ENCODE measurements at regions not wholly inside any gene's neighbourhood (a gene's known extent, or its start where the extent isn't known, plus 50 kb on each side); places are given as distances from the start of the nearest gene placed in this dataset.

DNA sequence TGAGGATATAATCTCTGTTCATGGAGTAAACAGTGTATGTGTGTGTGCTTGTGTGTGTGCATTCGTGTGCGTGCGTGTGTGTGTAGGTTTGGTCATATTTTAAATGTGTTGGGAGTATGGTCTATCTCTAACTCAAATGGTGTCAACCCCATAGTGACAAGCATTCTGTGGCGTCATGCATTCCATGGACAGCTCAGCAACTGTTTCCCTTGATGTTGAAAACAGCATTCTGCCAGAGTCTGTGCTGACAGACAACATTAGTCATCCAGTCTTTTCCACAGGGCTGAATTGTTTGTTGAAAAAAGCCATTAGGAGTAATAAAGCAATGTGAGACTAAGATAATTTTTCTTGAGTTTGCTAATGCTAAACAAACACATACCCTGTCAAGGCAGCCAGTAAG is 706.6 kb downstream of the PCDH19 start (continued):
- TF ChIP-seq MYNN (tag by site-specific recombination; IDR thresholded peaks at IDR 0.05; ENCODE audit: borderline replicate concordance): no peak
- TF ChIP-seq ZNF571 (tag by site-specific recombination; IDR thresholded peaks at IDR 0.05): no peak

DNA sequence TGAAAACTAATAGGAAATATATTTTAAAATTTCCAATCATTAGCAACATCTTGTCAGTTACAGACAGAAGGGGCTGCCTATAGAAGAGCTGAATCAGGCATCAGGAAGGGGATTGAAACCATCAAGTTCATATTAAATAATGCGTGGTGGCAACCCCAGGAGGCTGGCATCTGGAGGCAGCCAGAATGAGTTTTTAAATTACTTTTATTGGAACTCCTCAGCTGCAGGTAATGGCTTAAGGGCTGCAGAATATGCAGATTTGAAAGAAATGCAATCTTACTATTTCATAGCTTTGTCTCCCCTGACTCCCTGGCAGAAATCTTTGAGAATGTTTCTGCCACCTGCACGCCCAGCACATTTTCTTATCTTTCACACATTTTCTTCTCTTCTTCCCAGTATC is 711.6 kb downstream of the PCDH19 start:
- TF ChIP-seq, protein P1, sequence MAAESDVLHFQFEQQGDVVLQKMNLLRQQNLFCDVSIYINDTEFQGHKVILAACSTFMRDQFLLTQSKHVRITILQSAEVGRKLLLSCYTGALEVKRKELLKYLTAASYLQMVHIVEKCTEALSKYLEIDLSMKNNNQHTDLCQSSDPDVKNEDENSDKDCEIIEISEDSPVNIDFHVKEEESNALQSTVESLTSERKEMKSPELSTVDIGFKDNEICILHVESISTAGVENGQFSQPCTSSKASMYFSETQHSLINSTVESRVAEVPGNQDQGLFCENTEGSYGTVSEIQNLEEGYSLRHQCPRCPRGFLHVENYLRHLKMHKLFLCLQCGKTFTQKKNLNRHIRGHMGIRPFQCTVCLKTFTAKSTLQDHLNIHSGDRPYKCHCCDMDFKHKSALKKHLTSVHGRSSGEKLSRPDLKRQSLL (tag by site-specific recombination; IDR thresholded peaks at IDR 0.05): no peak
- no peak for TF ChIP-seq ZNF837 (tag by site-specific recombination; IDR thresholded peaks at IDR 0.05)
- Histone ChIP-seq H3K27ac (ENCODE audit: extremely low read depth, low read depth, low read length) (no peak overlapping the region), H3K4me1 (ENCODE audit: control insufficient read depth, insufficient read depth, low read length) (no peaks in the 10 kb centered on the region), H3K4me3 (ENCODE audit: low read depth, low read length) (no peak overlapping the region), H3K9me3 (ENCODE audit: control insufficient read depth, insufficient read depth, low read depth, low read length) (no peaks in the 10 kb centered on the region), H3K36me3 (ENCODE audit: control insufficient read depth in 2 of 2, insufficient read depth in 1 of 2, low read length in 2 of 2) (no peaks in the 10 kb centered on the region)
- ChIA-PET CTCF (no interaction called here), POLR2A (no interaction called here)

DNA sequence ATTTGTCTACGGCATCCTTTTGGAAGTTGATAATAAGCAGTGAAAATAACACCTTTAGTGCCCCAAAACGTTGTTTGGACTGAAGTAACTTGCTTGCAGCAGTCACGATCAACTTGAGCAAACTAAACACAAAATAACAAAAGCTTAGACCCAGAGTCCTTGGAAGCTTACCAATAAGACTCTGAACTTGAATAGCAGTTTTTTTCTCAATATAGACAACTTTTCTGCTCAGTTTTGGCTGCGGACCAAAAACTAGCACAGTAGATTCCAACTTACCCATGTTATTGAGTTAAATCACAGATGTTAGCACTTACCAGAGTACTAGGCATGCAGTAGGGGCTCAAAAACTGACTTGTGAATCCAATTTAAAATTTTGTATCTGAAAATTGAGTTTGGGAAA is 746.9 kb downstream of the PCDH19 start:
- ChIA-PET CTCF (no interaction called here), POLR2A (no interaction called here)
- Histone ChIP-seq H3K27ac (ENCODE audit: extremely low read depth, low read depth, low read length) (no peak overlapping the region), H3K9me3 (ENCODE audit: control insufficient read depth, insufficient read depth, low read depth, low read length) (no peaks in the 10 kb centered on the region; the same call in 1 of the 2 replicates), H3K4me3 (ENCODE audit: low read depth, low read length) (no peak overlapping the region), H3K4me1 (ENCODE audit: control insufficient read depth, insufficient read depth, low read length) (no peaks in the 10 kb centered on the region), H3K36me3 (ENCODE audit: control insufficient read depth in 2 of 2, insufficient read depth in 1 of 2, low read length in 2 of 2) (no peaks in the 10 kb centered on the region)
- TF ChIP-seq ZNF214 (tag by site-specific recombination; IDR thresholded peaks at IDR 0.05; ENCODE audit: borderline replicate concordance): no peak
- TF ChIP-seq ZBTB17 (tag by site-specific recombination; IDR thresholded peaks at IDR 0.05): no peak
- TF ChIP-seq, protein P2, sequence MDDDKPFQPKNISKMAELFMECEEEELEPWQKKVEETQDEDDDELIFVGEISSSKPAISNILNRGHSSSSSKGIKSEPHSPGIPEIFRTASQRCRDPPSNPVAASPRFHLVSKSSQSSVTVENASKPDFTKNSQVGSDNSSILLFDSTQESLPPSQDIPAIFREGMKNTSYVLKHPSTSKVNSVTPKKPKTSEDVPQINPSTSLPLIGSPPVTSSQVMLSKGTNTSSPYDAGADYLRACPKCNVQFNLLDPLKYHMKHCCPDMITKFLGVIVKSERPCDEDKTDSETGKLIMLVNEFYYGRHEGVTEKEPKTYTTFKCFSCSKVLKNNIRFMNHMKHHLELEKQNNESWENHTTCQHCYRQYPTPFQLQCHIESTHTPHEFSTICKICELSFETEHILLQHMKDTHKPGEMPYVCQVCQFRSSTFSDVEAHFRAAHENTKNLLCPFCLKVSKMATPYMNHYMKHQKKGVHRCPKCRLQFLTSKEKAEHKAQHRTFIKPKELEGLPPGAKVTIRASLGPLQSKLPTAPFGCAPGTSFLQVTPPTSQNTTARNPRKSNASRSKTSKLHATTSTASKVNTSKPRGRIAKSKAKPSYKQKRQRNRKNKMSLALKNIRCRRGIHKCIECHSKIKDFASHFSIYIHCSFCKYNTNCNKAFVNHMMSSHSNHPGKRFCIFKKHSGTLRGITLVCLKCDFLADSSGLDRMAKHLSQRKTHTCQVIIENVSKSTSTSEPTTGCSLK (tag by site-specific recombination; IDR thresholded peaks at IDR 0.05): no peak
- TF ChIP-seq PRDM1 (tag by site-specific recombination; IDR thresholded peaks at IDR 0.05): no peak
- no peak for TF ChIP-seq ZNF174 (tag by site-specific recombination; IDR thresholded peaks at IDR 0.05)
- TF ChIP-seq, protein P3, sequence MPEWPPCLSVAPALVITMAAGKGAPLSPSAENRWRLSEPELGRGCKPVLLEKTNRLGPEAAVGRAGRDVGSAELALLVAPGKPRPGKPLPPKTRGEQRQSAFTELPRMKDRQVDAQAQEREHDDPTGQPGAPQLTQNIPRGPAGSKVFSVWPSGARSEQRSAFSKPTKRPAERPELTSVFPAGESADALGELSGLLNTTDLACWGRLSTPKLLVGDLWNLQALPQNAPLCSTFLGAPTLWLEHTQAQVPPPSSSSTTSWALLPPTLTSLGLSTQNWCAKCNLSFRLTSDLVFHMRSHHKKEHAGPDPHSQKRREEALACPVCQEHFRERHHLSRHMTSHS (tag by site-specific recombination; IDR thresholded peaks at IDR 0.05): no peak
- TF ChIP-seq ZNF701 (tag by site-specific recombination; IDR thresholded peaks at IDR 0.05): no peak
- TF ChIP-seq ZBTB1 (tag by site-specific recombination; IDR thresholded peaks at IDR 0.05): no peak
- no peak for TF ChIP-seq ZNF146 (tag by site-specific recombination; IDR thresholded peaks at IDR 0.05)
- TF ChIP-seq, protein P4, sequence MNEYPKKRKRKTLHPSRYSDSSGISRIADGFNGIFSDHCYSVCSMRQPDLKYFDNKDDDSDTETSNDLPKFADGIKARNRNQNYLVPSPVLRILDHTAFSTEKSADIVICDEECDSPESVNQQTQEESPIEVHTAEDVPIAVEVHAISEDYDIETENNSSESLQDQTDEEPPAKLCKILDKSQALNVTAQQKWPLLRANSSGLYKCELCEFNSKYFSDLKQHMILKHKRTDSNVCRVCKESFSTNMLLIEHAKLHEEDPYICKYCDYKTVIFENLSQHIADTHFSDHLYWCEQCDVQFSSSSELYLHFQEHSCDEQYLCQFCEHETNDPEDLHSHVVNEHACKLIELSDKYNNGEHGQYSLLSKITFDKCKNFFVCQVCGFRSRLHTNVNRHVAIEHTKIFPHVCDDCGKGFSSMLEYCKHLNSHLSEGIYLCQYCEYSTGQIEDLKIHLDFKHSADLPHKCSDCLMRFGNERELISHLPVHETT (tag by site-specific recombination; IDR thresholded peaks at IDR 0.05): no peak
- TF ChIP-seq ZNF2 (tag by site-specific recombination; IDR thresholded peaks at IDR 0.05): no peak
- no peak for TF ChIP-seq ZNF423 (tag by site-specific recombination; IDR thresholded peaks at IDR 0.05)
- no peak for TF ChIP-seq ZNF223 (tag by site-specific recombination; IDR thresholded peaks at IDR 0.05)
- TF ChIP-seq ZNF791 (tag by site-specific recombination; IDR thresholded peaks at IDR 0.05): no peak
- TF ChIP-seq ZNF112 (tag by site-specific recombination; IDR thresholded peaks at IDR 0.05): no peak

Measured in HEK293 (cell line).